DMS114 treated with DMSO at 0.1 percent for 48 hours (cell line): ENCODE measurements at regions not wholly inside any gene's neighbourhood (a gene's known extent, or its start where the extent isn't known, plus 50 kb on each side); places are given as distances from the start of the nearest gene placed in this dataset.
"Not testable (repeated sequence)": the region's sequence is repeated elsewhere in the genome, so short reads cannot be mapped to it uniquely, and the experiment has no call there.

ENCODE experiments used
- DNase-seq: peaks from one replicate; lab custom pipeline; 2025; ENCODE audit not compliant: unreplicated experiment; lab: John Stamatoyannopoulos, UW

GRCh38 chr2:146997488-146997887, 847.3 kb upstream of the ACVR2A start:
- no peak for DNase-seq

- no peak for DNase-seq
These were observed 850.6 kb upstream of the ACVR2A start for GRCh38 chr2:146994246-146994645.

- DNase-seq: no peak
These were observed 852.4 kb upstream of the ACVR2A start for GRCh38 chr2:146992466-146992865.

DNA sequence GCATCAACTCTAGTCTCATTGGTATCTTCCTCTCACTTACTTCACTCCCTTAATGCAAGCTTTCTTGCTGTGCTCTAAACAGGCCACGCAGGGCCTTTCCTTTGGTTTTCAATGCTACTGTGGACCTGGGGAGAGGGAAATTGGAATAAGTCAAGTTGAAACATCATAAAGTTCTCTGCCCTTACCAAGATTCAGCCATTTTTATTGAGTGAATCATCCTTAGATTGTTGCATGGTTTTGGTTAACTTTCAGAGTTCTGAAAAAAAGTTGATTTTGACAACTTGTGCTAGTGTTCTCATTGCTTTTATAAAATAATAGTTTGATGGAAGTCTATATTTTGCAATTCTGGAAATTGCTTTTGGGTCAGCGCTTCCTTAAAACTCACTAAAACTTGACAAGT, 852.8 kb upstream of the ACVR2A start:
- DNase-seq: no peak

DNA sequence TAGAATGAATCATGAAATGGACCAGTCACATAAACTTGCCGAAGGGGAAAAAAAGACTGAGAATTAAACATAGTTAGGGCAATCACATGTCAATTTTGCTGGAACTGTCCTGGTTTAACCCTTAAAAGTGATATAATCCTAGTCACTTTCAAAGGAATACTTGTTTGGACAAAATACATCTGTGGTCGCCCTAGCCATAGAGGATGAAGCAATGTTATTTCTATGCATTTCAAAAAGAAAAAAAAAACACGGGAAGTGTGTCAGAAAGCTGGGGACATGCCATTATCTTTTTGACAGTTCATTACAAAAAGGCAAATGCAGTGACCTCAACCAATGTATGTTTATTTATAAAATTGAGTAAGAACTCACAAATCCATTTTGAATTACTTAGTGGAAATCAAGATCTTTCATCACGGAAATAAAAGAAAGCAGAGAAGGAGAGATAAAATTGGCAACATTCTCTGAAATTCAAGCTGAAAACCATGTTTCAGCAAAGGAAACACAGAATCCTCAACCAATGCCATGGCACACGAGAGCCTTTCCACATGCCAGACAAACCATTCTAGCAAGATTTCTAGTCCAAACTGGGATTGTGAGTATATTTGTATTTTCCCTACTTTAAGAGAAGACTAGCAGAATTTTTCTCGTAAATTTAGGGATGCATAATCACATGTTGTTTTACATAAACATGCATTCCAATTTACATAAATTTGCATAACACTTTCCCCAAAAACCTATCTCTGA, 854.3 kb upstream of the ACVR2A start:
- DNase-seq: no peak

DNA sequence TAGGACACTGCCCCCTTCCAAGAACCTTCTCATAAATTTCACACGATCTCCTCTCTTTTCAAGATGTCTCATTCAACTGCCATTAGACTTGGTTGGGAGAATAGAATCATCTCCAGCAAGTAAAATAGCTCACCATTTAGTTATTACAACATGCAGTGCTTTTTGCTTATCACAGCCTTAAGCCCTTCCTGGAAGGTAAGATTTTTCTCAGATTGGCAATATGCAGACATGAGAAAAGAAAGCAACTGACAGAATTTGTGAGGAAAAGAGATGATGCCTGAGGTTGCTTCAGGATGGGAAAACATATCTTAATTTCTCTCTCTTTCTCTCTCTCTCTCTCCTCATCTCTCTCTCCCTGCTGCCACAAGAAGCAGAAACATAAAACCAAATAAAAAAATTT, 855.1 kb upstream of the ACVR2A start:
- DNase-seq: no peak

GRCh38 chr2:146987996-146988395, 856.8 kb upstream of the ACVR2A start:
- DNase-seq: no peak

DNA sequence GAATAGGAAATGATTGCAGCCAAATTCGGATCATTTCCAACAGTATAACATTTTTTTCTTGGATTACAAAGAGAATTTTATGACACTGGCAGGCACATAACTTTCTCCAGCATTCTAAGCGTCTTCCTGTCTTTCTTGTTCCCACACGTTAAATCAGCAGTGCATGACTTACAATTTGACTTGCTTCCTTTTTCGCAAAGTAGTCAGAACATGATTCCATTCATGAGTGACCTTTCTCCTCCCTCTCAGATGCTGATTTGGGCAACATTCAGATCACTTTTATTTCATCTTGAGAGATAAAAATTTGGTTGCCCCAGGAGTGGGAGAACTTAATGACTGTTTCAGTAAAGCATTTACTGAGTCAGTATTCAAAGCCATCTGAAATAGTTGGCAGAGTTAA, 858.7 kb upstream of the ACVR2A start:
- no peak for DNase-seq

DNA sequence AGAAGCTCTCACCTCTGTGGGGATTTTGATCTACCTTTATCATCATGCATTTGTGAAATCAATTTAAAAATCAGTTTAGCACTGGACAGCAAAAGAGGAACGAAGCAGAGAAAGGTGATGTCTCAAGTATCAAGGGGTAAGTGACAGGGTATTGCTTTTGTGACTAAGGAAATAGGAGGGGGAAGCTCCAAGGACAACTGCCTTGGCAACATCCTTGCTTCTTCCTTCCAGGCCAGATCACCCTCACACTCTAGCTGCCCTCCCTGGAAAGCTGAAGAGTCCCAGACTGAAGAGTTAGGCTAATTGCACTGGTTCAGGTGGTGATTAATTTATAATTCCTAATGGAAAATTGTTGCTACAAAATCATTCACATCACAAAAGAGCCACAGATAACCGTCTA, 859.1 kb upstream of the ACVR2A start:
- no peak for DNase-seq

DNA sequence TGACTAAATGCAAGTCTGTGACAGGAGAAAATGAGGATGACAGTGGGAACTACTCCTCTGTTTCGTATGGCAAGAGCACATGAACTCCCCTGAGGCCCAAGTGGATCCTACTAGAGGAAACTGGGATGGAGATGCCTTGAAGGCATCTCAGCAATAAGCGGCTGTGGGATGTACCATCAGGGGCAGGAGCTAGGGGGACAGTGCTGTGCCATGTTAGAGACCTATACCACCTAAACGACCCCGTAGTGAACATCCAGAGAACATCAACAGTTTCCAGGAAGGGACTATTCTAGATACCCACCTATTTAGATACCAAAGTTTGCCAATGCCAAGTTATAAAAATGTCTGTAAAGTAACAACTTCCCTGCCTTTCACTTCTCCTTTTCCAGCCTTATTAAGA, 860.8 kb upstream of the ACVR2A start:
- DNase-seq: no peak

- DNase-seq: no peak
These were observed 862.4 kb upstream of the ACVR2A start for GRCh38 chr2:146982393-146982846.

DNA sequence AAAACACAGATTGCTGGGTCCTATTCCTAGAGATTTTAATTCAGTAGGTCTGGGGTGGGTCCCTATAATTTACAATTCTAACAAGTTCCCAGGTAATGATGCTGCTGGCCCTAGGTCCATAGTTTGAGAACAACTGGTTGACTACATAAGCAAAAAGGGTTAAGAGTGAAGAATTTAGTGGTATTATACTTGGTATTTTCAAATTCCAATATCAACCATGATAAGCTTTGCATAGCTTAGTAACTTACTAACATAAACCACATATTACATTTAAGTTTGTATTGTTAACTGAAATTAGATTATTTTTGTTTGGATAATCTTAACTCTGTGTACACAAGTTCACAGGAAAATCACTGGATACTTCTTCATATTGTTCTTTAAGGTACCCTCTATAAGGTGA, 862.9 kb upstream of the ACVR2A start:
- DNase-seq: no peak

- no peak for DNase-seq
These were observed 865.1 kb upstream of the ACVR2A start for GRCh38 chr2:146979746-146980145.

DNA sequence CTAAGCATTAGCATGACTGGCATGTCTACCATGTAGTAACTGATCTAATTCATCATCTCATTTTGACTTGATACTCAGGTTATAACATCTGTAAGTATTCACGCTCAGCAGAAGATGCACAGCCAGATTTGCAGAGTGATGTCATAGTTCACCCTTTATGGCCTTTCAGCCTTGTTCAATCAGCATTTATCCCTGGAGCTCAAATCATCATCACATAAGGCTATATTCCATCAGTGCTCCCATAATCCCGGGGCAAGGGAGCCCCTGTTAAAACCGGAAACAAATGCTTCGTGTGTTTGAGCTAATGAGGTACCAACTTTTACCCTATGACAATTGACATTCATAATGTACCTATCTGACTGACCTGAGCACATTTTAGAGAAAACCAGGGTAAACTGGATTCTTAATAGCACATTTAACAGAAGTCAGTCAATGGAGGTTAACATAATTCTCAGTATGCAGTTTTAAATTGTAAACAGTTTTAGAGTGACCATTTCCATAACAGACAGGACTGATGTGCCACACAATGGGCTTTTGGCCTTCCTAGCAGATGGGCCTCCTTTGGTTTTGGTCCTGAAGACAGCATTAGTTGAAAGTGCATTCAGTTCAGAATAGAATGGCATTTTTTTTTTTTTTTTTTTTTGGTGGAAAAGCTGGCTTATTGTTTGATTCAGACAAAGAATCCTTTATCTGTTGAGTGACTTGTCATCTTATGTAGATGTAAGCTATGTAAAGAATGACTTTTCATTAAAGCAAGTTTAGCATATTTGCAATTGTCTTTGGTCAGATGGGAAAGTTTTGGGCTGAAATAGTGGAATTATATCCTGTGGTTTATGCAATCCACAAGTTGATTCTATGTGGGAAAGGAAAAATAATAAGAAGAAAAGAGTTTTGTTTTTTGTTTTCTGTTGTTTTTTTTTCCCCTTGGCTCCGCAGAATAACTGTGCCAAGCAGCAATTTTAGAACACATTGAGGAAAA, 866.0 kb upstream of the ACVR2A start:
- DNase-seq: no peak

- DNase-seq: not testable (repeated sequence)
These were observed 873.8 kb upstream of the ACVR2A start for GRCh38 chr2:146970981-146971380.

GRCh38 chr2:146969703-146970102, 875.1 kb upstream of the ACVR2A start:
- DNase-seq: not testable (repeated sequence)

DNA sequence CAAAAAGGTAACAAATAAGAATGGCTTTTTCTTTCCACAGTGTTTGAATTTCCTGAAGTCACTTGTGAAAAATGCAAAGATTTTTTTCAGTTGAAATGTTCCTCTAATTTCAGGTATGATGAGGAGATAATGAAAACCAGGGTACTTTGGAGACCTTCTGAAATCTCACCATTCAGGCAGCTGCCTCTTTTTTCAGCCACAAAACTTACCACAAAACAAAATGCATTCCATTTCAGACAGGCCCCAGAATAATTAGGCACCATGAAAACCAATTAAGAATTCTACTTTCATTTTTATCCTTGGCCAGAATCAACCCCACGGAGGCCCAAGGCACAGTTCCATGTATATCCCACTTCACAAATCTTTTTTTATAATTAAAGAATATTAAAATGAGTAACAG, 880.3 kb upstream of the ACVR2A start:
- no peak for DNase-seq

GRCh38 chr2:146954544-146954943, 890.3 kb upstream of the ACVR2A start:
- DNase-seq: no peak

DNA sequence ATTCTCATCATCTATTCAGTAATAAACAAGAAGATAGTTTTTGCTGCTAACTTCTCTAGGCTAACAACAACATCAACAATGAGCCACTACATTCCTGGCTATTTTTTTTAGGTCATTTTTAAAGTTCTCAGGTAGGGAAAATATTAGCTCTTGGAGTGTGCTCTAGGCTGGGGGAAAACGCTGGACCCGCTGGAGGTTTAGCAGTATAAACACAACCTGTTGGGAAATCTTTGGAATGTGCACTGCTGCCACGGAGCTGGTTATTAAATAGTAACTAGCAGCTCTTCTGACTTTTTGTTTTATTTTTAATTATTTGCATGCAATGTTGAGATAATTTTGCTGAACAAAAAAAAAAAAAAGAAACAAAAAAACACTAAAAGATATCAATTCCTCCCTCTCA, 892.1 kb upstream of the ACVR2A start:
- DNase-seq: no peak

DNA sequence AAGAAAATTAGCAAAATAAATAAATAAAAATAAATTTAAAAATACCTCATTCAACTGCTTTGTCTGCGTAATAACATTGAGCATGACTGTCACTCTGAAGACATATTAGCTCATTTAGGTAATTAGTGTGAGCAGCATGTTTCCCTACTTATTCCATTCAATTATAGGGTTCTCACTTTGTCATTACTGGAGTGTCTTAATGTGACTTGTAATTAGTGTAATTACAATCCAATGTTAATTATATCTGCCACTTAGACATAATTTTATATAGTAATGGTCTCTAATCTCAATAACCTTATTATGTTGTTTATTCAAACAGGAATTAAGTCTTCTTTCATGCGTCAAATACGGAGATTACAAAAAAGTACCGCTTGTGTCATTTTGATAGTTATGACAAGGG, 893.9 kb upstream of the ACVR2A start:
- no peak for DNase-seq

- DNase-seq: no peak
These were observed 894.5 kb upstream of the ACVR2A start for GRCh38 chr2:146950361-146950760.

GRCh38 chr2:146949400-146949799, 895.4 kb upstream of the ACVR2A start:
- DNase-seq: no peak
